GM12874 (cell line): ENCODE measurements at regions not wholly inside any gene's neighbourhood (a gene's known extent, or its start where the extent isn't known, plus 50 kb on each side); places are given as distances from the start of the nearest gene placed in this dataset.

Experiments
- TF ChIP-seq, protein P1 (sequence below): IDR thresholded peaks from 2 replicates; pipeline ENCODE4 v1.5.1; 2011; ENCODE audit warnings: low read depth, mild to moderate bottlenecking, control low read depth, low read length, moderate library complexity; ENCODE audit not compliant: insufficient read depth

DNA sequence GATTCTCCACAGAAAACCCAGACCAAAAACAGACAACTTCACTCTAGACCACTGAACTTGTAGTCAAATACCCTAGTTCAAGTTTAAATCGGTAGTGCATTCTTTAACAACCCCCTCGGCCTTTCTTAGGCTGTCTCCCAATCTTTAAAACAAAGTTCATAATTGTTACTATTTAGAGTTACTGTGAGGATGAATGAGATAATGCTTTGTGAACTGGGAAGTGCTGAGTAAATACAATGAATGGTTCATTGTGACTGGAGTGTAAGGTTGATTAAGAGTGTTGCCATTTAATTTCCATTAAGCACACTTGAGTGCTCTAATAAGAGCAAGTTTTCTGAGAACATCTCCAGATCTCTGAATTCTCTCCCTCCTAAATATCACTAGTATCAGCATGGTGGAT lies 228.8 kb upstream of the PIK3R1 start:
- TF ChIP-seq, protein P1, sequence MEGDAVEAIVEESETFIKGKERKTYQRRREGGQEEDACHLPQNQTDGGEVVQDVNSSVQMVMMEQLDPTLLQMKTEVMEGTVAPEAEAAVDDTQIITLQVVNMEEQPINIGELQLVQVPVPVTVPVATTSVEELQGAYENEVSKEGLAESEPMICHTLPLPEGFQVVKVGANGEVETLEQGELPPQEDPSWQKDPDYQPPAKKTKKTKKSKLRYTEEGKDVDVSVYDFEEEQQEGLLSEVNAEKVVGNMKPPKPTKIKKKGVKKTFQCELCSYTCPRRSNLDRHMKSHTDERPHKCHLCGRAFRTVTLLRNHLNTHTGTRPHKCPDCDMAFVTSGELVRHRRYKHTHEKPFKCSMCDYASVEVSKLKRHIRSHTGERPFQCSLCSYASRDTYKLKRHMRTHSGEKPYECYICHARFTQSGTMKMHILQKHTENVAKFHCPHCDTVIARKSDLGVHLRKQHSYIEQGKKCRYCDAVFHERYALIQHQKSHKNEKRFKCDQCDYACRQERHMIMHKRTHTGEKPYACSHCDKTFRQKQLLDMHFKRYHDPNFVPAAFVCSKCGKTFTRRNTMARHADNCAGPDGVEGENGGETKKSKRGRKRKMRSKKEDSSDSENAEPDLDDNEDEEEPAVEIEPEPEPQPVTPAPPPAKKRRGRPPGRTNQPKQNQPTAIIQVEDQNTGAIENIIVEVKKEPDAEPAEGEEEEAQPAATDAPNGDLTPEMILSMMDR, result no peak

DNA sequence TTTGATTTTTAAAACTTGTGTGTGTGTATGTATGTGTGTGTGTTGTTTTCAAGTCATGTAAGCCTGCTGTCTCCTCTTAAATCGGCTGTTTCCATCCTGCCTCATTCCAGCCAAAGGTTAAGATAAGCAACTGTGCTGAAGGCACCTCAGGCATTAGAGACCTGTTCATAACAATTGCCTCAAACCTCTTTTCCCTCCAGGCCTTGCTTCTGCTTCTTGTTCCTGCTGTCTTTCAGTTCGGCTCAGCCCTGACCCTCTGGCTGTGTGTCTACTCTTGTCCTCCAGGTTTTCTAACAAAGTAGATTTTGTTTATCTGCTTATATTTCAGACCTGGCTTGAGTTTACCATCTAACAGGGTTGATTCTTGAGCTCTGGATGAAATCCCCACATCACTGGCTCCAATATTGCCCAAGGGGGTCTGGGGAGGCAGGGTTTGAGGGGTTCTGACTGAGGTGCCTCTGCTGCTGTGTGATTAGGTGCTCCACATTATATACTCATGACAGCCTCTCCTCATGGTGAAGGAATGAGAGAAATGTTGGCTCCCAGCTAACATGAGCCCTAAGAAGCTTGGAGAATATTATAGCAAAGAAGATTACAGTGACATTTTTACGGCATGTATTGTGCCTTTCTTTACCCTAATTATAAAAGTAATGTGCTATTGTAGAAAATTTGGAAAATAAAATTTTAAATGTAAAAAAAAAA lies 229.7 kb upstream of the PIK3R1 start:
- TF ChIP-seq, protein P1, result no peak

DNA sequence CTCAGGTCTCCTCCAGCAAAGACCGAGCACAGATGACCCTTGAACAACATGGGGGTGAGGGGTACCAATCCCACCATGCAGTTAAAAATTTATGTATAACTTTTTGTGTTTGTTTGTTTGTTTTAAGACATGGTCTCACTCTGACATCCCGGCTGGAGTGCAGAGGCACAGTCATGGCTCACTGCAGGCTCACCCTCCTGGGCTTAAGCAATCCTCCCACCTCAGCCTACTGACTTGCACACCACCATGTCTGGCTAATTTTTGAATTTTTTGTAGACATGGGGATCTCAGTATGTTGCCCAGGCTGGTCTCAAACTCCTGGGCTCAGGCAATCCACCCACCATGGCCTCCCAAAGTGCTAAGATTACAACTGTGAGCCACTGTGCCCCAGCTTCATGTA lies 231.0 kb upstream of the PIK3R1 start:
- TF ChIP-seq, protein P1, result no peak

DNA sequence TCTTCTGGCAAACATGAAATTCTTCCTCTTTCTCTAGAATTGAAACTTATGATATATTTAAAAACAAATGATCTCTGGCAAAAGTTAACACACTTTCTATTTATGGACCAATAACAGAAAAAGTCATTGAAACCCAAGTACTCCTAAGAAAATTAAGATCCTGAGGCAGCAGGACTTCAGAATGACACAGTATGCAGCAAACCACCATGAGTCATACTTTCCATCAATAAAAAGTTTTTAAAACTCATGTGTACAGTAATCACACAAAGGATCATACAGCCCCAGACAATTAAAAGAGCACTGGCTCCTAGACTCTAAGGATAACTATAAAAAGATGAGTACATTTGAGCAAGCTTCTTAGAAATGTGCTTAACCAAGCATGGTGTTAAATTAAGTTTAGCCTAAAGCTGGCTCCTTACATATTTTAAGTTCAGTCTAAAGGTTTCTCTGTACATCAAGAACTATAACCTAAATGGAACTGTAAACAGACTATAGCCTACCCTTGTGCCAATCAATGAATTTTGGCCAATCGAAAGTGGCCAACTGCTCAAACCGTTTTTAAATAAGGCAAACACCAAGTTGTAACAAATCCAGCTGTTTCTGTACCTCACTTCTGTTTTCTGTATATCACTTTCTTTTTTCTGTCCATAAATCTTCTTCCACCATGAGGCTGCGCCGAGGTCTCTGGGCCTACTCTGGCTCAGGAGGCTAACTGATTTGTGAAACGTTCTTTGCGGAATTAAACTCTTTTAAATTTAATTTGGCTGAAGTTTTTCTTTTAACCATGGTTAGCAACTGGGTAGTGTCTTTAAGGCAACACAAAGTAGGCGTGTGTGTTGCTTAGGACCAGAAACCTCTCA lies 232.1 kb upstream of the PIK3R1 start:
- TF ChIP-seq, protein P1, result no peak

DNA sequence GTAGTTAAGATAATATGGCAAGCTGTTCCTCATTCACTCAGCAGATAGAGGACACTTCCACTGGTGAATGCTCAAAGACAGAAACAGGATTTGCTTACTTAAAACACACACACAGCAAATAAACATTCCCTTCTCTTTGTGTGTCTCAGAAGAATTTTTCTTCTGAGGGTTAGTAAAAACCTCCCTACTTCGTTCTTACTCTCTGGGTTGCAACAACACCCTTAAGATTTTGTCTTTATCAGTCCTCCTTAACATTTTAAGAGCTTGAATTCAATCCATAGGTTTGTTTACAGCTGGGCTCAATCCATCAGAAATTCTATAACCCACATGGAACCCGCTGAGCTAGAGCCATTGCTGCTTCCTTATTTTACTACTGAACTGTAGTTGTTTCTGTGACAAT lies 237.4 kb upstream of the PIK3R1 start:
- TF ChIP-seq, protein P1, result no peak

DNA sequence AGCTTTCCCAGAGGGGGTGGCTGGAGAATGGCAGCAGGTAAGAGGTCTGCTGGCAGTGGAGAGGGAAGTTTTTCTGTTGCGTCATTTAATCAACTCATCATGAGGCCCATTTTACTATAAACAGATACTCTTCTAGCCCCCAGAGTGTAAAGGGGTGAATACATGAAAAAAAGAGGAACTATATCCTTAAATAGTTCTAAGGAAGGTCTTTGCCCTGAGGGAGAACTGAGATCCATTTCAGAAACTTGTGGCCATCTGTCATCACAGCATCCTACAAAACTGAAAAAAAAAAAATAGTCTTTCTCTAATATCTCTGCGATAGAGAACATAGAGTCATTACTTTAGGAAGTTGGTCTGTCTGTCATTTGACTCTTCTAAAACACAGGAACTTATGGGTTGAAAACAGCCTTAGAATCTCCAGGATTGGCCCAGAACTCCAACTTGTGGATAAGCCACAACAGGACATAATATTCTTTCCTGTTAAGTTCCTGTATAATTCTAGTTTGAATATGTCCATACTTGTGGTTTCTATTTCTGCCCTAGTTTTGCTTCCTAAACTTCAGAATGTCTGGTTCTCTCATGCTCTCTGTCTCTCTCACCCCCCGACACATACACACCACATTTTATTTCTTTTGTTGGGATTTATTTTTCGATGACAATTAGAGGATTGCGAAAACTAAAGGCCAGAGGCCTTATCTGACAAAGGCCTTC lies 238.5 kb upstream of the PIK3R1 start:
- TF ChIP-seq, protein P1, result no peak

DNA sequence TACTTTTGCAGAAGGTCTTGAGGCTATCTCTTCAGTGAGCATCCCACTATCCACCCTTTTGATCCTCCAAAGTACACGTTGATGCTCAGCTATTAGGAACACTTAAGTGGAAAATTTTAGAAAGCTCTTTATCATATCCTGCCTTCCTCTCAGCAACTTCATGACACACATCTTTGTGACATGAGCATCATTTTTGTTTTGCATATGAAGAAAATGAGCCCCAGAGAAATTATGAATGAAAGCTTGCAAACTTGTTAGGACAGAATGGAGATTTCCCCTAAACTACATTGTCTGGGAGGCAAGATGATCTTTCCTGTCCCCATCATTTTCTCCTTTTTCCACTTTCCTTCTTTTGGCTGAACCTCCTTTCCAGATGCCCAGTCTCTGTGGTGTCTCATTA lies 239.4 kb upstream of the PIK3R1 start:
- TF ChIP-seq, protein P1, result no peak
